ENCODE measurements at regions not wholly inside any gene's neighbourhood (a gene's known extent, or its start where the extent isn't known, plus 50 kb on each side); places are given as distances from the start of the nearest gene placed in this dataset.

GRCh38 chr4:13103382-13104015, 380.6 kb downstream of the RAB28 start:
- no peak for DNase-seq (ENCODE audit: low read depth)
- no peak overlapping the region for H3K4me3 ChIP-seq (ENCODE audit: low read length)
- TF ChIP-seq, protein P1, sequence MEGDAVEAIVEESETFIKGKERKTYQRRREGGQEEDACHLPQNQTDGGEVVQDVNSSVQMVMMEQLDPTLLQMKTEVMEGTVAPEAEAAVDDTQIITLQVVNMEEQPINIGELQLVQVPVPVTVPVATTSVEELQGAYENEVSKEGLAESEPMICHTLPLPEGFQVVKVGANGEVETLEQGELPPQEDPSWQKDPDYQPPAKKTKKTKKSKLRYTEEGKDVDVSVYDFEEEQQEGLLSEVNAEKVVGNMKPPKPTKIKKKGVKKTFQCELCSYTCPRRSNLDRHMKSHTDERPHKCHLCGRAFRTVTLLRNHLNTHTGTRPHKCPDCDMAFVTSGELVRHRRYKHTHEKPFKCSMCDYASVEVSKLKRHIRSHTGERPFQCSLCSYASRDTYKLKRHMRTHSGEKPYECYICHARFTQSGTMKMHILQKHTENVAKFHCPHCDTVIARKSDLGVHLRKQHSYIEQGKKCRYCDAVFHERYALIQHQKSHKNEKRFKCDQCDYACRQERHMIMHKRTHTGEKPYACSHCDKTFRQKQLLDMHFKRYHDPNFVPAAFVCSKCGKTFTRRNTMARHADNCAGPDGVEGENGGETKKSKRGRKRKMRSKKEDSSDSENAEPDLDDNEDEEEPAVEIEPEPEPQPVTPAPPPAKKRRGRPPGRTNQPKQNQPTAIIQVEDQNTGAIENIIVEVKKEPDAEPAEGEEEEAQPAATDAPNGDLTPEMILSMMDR (conservative IDR thresholded peaks at IDR 0.05; ENCODE audit: low read depth, low read length) = no peak

GRCh38 chr4:13102092-13102742, 381.9 kb downstream of the RAB28 start:
- no peak for DNase-seq (ENCODE audit: low read depth)
- TF ChIP-seq, protein P1 (conservative IDR thresholded peaks at IDR 0.05; ENCODE audit: low read depth, low read length) = no peak
- no peak overlapping the region for H3K4me3 ChIP-seq (ENCODE audit: low read length)

GRCh38 chr4:13097971-13098370, 386.2 kb downstream of the RAB28 start:
- TF ChIP-seq, protein P1 (conservative IDR thresholded peaks at IDR 0.05; ENCODE audit: low read depth, low read length) = no peak
- no peak overlapping the region for H3K4me3 ChIP-seq (ENCODE audit: low read length)
- DNase-seq (ENCODE audit: low read depth) = no peak

- DNase-seq (ENCODE audit: low read depth) = no peak
- TF ChIP-seq, protein P1 (conservative IDR thresholded peaks at IDR 0.05; ENCODE audit: low read depth, low read length) = no peak
- no peak overlapping the region for H3K4me3 ChIP-seq (ENCODE audit: low read length)
Observed at GRCh38 chr4:13095722-13096121, 388.4 kb downstream of the RAB28 start.

DNA sequence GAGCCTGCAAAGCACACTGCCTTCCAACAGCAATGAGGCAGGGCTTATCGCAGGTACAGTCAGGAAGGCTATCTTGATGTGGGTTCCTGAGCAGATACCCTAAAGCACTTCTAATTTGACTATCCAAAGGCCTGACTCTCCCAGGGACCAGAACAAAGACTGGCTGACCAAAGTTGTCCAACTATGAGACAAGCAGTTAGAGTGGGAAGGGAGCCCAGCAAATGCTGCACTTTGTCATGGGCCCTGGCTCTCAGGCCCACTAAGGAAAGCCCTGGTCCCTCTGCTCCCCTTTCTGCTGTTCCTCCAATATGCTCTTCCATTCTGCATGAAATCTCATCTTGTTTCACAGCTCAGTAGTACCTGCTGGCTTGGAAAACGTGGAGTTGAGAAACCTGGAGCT, 391.0 kb downstream of the RAB28 start:
- DNase-seq (ENCODE audit: low read depth) = no peak
- H3K4me3 ChIP-seq (ENCODE audit: low read length) = no peak overlapping the region
- TF ChIP-seq, protein P1 (conservative IDR thresholded peaks at IDR 0.05; ENCODE audit: low read depth, low read length) = no peak

GRCh38 chr4:13092702-13093101, 391.4 kb downstream of the RAB28 start:
- no peak overlapping the region for H3K4me3 ChIP-seq (ENCODE audit: low read length)
- TF ChIP-seq, protein P1 (conservative IDR thresholded peaks at IDR 0.05; ENCODE audit: low read depth, low read length) = no peak
- DNase-seq (ENCODE audit: low read depth) = no peak

DNA sequence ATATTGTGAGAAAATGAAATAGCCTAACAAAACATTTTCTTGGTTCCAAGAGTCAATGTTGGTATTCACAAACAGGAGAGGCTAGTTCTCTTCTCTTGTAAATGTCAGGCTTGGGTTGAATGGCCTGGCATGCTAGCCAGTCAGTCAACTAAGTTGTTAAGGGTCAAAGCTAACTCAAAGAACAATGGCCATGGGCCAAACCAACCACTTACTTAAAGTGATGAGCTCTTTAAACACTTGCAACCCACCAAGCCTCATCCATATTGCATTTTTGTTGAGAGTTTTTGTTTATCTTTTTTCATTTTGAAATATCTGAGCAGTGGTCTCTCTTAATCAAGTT, 394.5 kb downstream of the RAB28 start:
- H3K4me3 ChIP-seq (ENCODE audit: low read length) = no peak overlapping the region
- TF ChIP-seq, protein P1 (conservative IDR thresholded peaks at IDR 0.05; ENCODE audit: low read depth, low read length) = no peak
- no peak for DNase-seq (ENCODE audit: low read depth)

Data from retinal pigment epithelial cell (primary cell).